ENCODE measurements at regions not wholly inside any gene's neighbourhood (a gene's known extent, or its start where the extent isn't known, plus 50 kb on each side); places are given as distances from the start of the nearest gene placed in this dataset.

DNA sequence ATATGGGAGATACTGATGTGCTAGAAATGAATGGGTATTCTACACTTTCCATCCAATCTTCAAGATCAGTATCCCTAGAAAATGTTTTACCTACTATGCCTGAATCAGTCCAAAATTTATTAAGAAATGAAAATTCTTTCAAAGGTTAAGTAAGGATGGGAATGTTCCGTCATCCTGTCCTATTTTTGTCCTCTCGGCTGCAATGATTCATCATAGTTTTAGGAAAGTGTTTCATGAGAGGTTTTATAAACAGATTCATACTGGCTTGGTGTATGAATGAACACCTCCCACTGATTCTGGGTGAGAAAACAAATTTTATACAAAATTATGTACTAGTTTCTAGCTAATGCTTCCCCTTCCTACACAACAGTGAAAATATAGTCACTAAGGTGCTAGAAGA, 504.6 kb upstream of the NR5A2 start:
- TF ChIP-seq EZH2phosphoT487 (IDR thresholded peaks at IDR 0.05): no peak
- TF ChIP-seq, protein P1, sequence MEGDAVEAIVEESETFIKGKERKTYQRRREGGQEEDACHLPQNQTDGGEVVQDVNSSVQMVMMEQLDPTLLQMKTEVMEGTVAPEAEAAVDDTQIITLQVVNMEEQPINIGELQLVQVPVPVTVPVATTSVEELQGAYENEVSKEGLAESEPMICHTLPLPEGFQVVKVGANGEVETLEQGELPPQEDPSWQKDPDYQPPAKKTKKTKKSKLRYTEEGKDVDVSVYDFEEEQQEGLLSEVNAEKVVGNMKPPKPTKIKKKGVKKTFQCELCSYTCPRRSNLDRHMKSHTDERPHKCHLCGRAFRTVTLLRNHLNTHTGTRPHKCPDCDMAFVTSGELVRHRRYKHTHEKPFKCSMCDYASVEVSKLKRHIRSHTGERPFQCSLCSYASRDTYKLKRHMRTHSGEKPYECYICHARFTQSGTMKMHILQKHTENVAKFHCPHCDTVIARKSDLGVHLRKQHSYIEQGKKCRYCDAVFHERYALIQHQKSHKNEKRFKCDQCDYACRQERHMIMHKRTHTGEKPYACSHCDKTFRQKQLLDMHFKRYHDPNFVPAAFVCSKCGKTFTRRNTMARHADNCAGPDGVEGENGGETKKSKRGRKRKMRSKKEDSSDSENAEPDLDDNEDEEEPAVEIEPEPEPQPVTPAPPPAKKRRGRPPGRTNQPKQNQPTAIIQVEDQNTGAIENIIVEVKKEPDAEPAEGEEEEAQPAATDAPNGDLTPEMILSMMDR (IDR thresholded peaks at IDR 0.05): no peak

All from neural progenitor cell (in vitro differentiated cells).